Endothelial cell of umbilical vein (primary cell): ENCODE measurements at regions not wholly inside any gene's neighbourhood (a gene's known extent, or its start where the extent isn't known, plus 50 kb on each side); places are given as distances from the start of the nearest gene placed in this dataset.

Source experiments
- BruUV-seq: library from RNA; stranded (reverse); fragments of 400-500 nt; replicated peaks from 2 replicates; lab custom pipeline; 2021; lab: Mats Ljungman, UMichigan
- CTCF ChIA-PET: fragments of 300-600, 350-600 bp; sonication (Branson Sonifier 250); formaldehyde crosslinking; loops from one replicate; lab custom pipeline; 2021; ENCODE audit warnings: antibody characterized with exemption, inconsistent platforms; lab: Charles Lee
- POLR2A ChIA-PET: fragments of 300-600, 350-600 bp; sonication (Branson Sonifier 250); formaldehyde crosslinking; loops from one replicate; lab custom pipeline; 2021; ENCODE audit warnings: antibody characterized with exemption, inconsistent platforms; lab: Charles Lee
- DNase-seq: peaks from one replicate; pipeline ENCODE4 v3.0.0-alpha.2; 2011; ENCODE audit warnings: low read depth, low spot score
- FAIRE-seq: peaks from 2 replicates; lab custom pipeline; 2011; peaks lifted over from hg19 to GRCh38; lab: Jason Lieb, UNC
- H2AFZ ChIP-seq: 2 replicates; pipeline ENCODE4 v1.6.0; 2012; ENCODE audit warnings: low read depth, low read length, control low read depth, inconsistent platforms
- H3K27ac ChIP-seq: 2 replicates; pipeline ENCODE4 v1.5.1; 2011; ENCODE audit warnings: low read depth, mild to moderate bottlenecking, control low read depth, low read length, moderate library complexity; ENCODE audit not compliant: insufficient read depth
- H3K27me3 ChIP-seq, 2 experiments: 2 replicates each; pipeline versions ENCODE4 v1.6.0 to v1.6.1; 2011; ENCODE audit warnings: low read length in 2 of 2, mixed read lengths in 1 of 2; ENCODE audit not compliant: control insufficient read depth in 2 of 2, insufficient read depth in 2 of 2
- H3K36me3 ChIP-seq, 2 experiments: 2 replicates in 1 of 2; 3 replicates in 1 of 2; pipeline ENCODE4 v1.5.1; 2011; ENCODE audit warnings: low read length in 2 of 2, mild to moderate bottlenecking in 1 of 2, moderate library complexity in 1 of 2; ENCODE audit not compliant: control insufficient read depth in 2 of 2, insufficient read depth in 2 of 2; ENCODE audit errors: extremely low read depth in 1 of 2
- H3K4me1 ChIP-seq: 3 replicates; pipeline ENCODE4 v1.5.1; 2011; ENCODE audit warnings: mild to moderate bottlenecking, low read length; ENCODE audit not compliant: control insufficient read depth, insufficient read depth; ENCODE audit errors: extremely low read depth
- H3K4me2 ChIP-seq: 2 replicates; pipeline ENCODE4 v1.6.1; 2011; ENCODE audit warnings: low read length, control low read depth, mixed read lengths; ENCODE audit not compliant: insufficient read depth
- H3K4me3 ChIP-seq, 3 experiments: fragments of 200-600 bp in 1 of 3; sonication (generic), shearing (Covaris generic) in 1 of 3; replicated peaks in 1 of 3; 2 replicates each; pipeline ENCODE4 v1.5.1; 2011 to 2016; ENCODE audit warnings: control low read depth in 3 of 3, low read length in 3 of 3, mild to moderate bottlenecking in 2 of 3, inconsistent platforms in 1 of 3, low read depth in 1 of 3, moderate library complexity in 1 of 3; ENCODE audit not compliant: insufficient read depth in 1 of 3
- H3K79me2 ChIP-seq: 2 replicates; pipeline ENCODE4 v1.6.0; 2012; ENCODE audit warnings: low read length, inconsistent platforms; ENCODE audit not compliant: control insufficient read depth, insufficient read depth
- H3K9ac ChIP-seq: replicated peaks from 2 replicates; pipeline ENCODE3; 2011; ENCODE audit warnings: low read length, control low read depth; ENCODE audit not compliant: insufficient read depth; ENCODE audit errors: extremely low read depth
- H3K9me1 ChIP-seq: replicated peaks from 3 replicates; pipeline ENCODE4 v1.6.0; 2011; ENCODE audit warnings: mild to moderate bottlenecking, low read length; ENCODE audit not compliant: control insufficient read depth, insufficient read depth; ENCODE audit errors: extremely low read depth
- H3K9me3 ChIP-seq: replicated peaks from 2 replicates; pipeline ENCODE4 v1.5.1; 2012; ENCODE audit warnings: low read length, inconsistent platforms; ENCODE audit not compliant: control insufficient read depth, insufficient read depth
- H4K20me1 ChIP-seq: replicated peaks from 2 replicates; pipeline ENCODE3; 2011; ENCODE audit warnings: mild to moderate bottlenecking, low read length; ENCODE audit not compliant: control insufficient read depth, insufficient read depth; ENCODE audit errors: extremely low read depth
- CTCF ChIP-seq, 2 donors: IDR thresholded peaks; 1 replicate in 1 of 2; 2 replicates in 1 of 2; pipeline ENCODE4 v1.5.1; 2011; ENCODE audit warnings: low read length in 2 of 2, mild to moderate bottlenecking in 2 of 2, moderate library complexity in 2 of 2, control low read depth in 1 of 2, inconsistent platforms in 1 of 2, low read depth in 1 of 2; ENCODE audit not compliant: insufficient read depth in 1 of 2; ENCODE audit errors: extremely low read depth in 1 of 2
- EZH2 ChIP-seq: IDR thresholded peaks from 2 replicates; pipeline ENCODE4 v1.6.1; 2012; ENCODE audit warnings: borderline replicate concordance, low read depth, mild to moderate bottlenecking, moderate library complexity, low read length, inconsistent platforms; ENCODE audit not compliant: severe bottlenecking
- FOS ChIP-seq: IDR thresholded peaks from 2 replicates; pipeline ENCODE4 v1.6.1; 2011; ENCODE audit warnings: mild to moderate bottlenecking, low read length, moderate library complexity, borderline replicate concordance; ENCODE audit not compliant: insufficient read depth
- GATA2 ChIP-seq: IDR thresholded peaks from 2 replicates; pipeline ENCODE4 v1.7.0; 2011; ENCODE audit warnings: low read depth, mild to moderate bottlenecking, moderate library complexity, mixed read lengths, low read length; ENCODE audit not compliant: insufficient read length, insufficient read depth
- JUN ChIP-seq: IDR thresholded peaks from 2 replicates; pipeline ENCODE4 v1.6.1; 2011; ENCODE audit warnings: borderline replicate concordance, low read depth; ENCODE audit not compliant: insufficient read length, insufficient read depth
- MAX ChIP-seq: IDR thresholded peaks from 2 replicates; pipeline ENCODE4 v1.6.1; 2011; ENCODE audit not compliant: insufficient read depth, insufficient read length
- MYC ChIP-seq: IDR thresholded peaks from one replicate; pipeline ENCODE4 v1.6.1; 2011; ENCODE audit warnings: mild to moderate bottlenecking, low read depth, low read length
- POLR2A ChIP-seq: IDR thresholded peaks from 2 replicates; pipeline ENCODE4 v1.6.1; 2012; ENCODE audit warnings: low read depth, mild to moderate bottlenecking, control low read depth, low read length
- POLR2AphosphoS5 ChIP-seq: IDR thresholded peaks from 2 replicates; pipeline ENCODE4 v1.6.1; 2012; ENCODE audit warnings: low read depth, mild to moderate bottlenecking, control low read depth, low read length, moderate library complexity; ENCODE audit not compliant: insufficient read depth
- dilution Hi-C: fragments of 300-500 bp; cut with MboI; formaldehyde crosslinking; loops from one replicate; pipeline ENCODE4 v1.15.0; 2019; ENCODE audit warnings: low sequenced_read_pairs; ENCODE audit not compliant: extremely low pct_ligation_motif_present
- intact Hi-C: fragments of 100-400 bp; cut with micrococcal nuclease; formaldehyde crosslinking; loops from one replicate; pipeline ENCODE4 v1.10.0; 2022

- POLR2A ChIA-PET = no interaction called here
- Histone ChIP-seq H3K27me3 (peaks cover 0 to 2% of the 10 kb centered on the region in 2 experiments), H4K20me1 (no peaks in the 10 kb centered on the region), H3K36me3 (no peaks in the 10 kb centered on the region), H3K9ac (no peak overlapping the region), H3K9me1 (no peaks in the 10 kb centered on the region), H3K79me2 (no peaks in the 10 kb centered on the region), H3K27ac (no peak overlapping the region), H3K9me3 (no peaks in the 10 kb centered on the region), H3K4me3 (no peak overlapping the region), H3K4me2 (no peak overlapping the region), H2AFZ (no peak overlapping the region), H3K4me1 (no peaks in the 10 kb centered on the region)
- TF ChIP-seq CTCF (IDR thresholded peaks at IDR 0.05; ENCODE audit: extremely low read depth in 1 of 2, insufficient read depth in 1 of 2, low read depth in 1 of 2, low read length in 2 of 2) (no peak), JUN (no peak), MAX (no peak), MYC (no peak), EZH2 (no peak), POLR2AphosphoS5 (no peak), FOS (no peak), POLR2A (no peak), GATA2 (no peak)
- no TSS peak for BruUV-seq
- dilution Hi-C loops = no loop called here
- FAIRE-seq (no peak), DNase-seq (no peak)
- CTCF ChIA-PET = no interaction called here
- intact Hi-C loops = no loop called here
These were observed 369.4 kb upstream of the IGFBP3 start for GRCh38 chr7:46290374-46291049.
